GM13976 (cell line): ENCODE measurements at regions not wholly inside any gene's neighbourhood (a gene's known extent, or its start where the extent isn't known, plus 50 kb on each side); places are given as distances from the start of the nearest gene placed in this dataset.

Experiments
- DNase-seq: peaks from one replicate; pipeline ENCODE4 v3.0.0; 2012; ENCODE audit warnings: low spot score
- CTCF ChIP-seq: IDR thresholded peaks from 2 replicates; pipeline ENCODE4 v1.5.1; 2012; ENCODE audit warnings: borderline replicate concordance, mild to moderate bottlenecking; ENCODE audit not compliant: insufficient read depth; ENCODE audit errors: extremely low read depth, missing control alignments, control extremely low read depth
- in situ Hi-C: fragments of 300-500 bp; cut with MboI; formaldehyde crosslinking; loops from one replicate; pipeline ENCODE4 v1.12.0; 2022; ENCODE audit warnings: low sequenced_read_pairs, mixed read lengths, inconsistent platforms; ENCODE audit not compliant: unreplicated experiment

- in situ Hi-C loops = no loop called here
- no peak for TF ChIP-seq CTCF
- DNase-seq = no peak
These were observed 477.1 kb downstream of the IGSF11 start for GRCh38 chr3:118557513-118557912.

- TF ChIP-seq CTCF = no peak
- no peak for DNase-seq
- in situ Hi-C loops = no loop called here
These were observed 475.4 kb downstream of the IGSF11 start for GRCh38 chr3:118559286-118559685.

- no peak for DNase-seq
- in situ Hi-C loops = no loop called here
- TF ChIP-seq CTCF = no peak
These were observed 469.8 kb downstream of the IGSF11 start for GRCh38 chr3:118564800-118565199.

- DNase-seq = no peak
- TF ChIP-seq CTCF = no peak
- in situ Hi-C loops = no loop called here
These were observed 460.7 kb downstream of the IGSF11 start for GRCh38 chr3:118573912-118574311.

- TF ChIP-seq CTCF = no peak
- in situ Hi-C loops = no loop called here
- no peak for DNase-seq
These were observed 457.4 kb downstream of the IGSF11 start for GRCh38 chr3:118577055-118577777.

- TF ChIP-seq CTCF = no peak
- in situ Hi-C loops = no loop called here
These were observed 456.1 kb downstream of the IGSF11 start for GRCh38 chr3:118578559-118578958.

More at GRCh38 chr3:118578559-118578958, 456.1 kb downstream of the IGSF11 start:
- DNase-seq = no peak
